Iris pigment epithelial cell (primary cell): ENCODE measurements at regions not wholly inside any gene's neighbourhood (a gene's known extent, or its start where the extent isn't known, plus 50 kb on each side); places are given as distances from the start of the nearest gene placed in this dataset.
A peak's percentile ranks its signal among the peaks of the same experiment; 100 is the strongest.

Source experiments
- DNase-seq: peaks from one replicate; pipeline ENCODE4 v3.0.0-alpha.2; 2011; ENCODE audit warnings: low read depth

- DNase-seq = no peak
These were observed 112.2 kb upstream of the PJA1 start for GRCh38 chrX:69277369-69277990.

GRCh38 chrX:69268611-69269010, 103.4 kb upstream of the PJA1 start:
- DNase-seq = no peak

- DNase-seq = no peak
These were observed 98.9 kb upstream of the PJA1 start for GRCh38 chrX:69264158-69264581.

- no peak for DNase-seq
These were observed 98.1 kb upstream of the PJA1 start for GRCh38 chrX:69263251-69263820.

- peak; percentile 32 for DNase-seq
These were observed 97.0 kb upstream of the PJA1 start for GRCh38 chrX:69262036-69262936.

GRCh38 chrX:69260169-69260568, 94.9 kb upstream of the PJA1 start:
- DNase-seq = no peak

- DNase-seq = no peak
These were observed 93.6 kb upstream of the PJA1 start for GRCh38 chrX:69258893-69259292.

- DNase-seq = no peak
These were observed 92.4 kb upstream of the PJA1 start for GRCh38 chrX:69257499-69258127.

- DNase-seq = no peak
These were observed 91.0 kb upstream of the PJA1 start for GRCh38 chrX:69256291-69256565.

- no peak for DNase-seq
These were observed 90.4 kb upstream of the PJA1 start for GRCh38 chrX:69255441-69256290.

- no peak for DNase-seq
These were observed 88.6 kb upstream of the PJA1 start for GRCh38 chrX:69253821-69254220.

GRCh38 chrX:69243276-69243675, 78.0 kb upstream of the PJA1 start:
- DNase-seq = no peak

GRCh38 chrX:69238887-69239231, 73.6 kb upstream of the PJA1 start:
- no peak for DNase-seq

- no peak for DNase-seq
These were observed 73.0 kb upstream of the PJA1 start for GRCh38 chrX:69238114-69238886.

GRCh38 chrX:69237236-69237635, 72.0 kb upstream of the PJA1 start:
- DNase-seq = no peak

- DNase-seq = no peak
These were observed 71.4 kb upstream of the PJA1 start for GRCh38 chrX:69236641-69237040.

GRCh38 chrX:69234624-69235023, 69.4 kb upstream of the PJA1 start:
- no peak for DNase-seq

GRCh38 chrX:69232945-69233344, 67.7 kb upstream of the PJA1 start:
- no peak for DNase-seq

- no peak for DNase-seq
These were observed 66.7 kb upstream of the PJA1 start for GRCh38 chrX:69231903-69232302.

GRCh38 chrX:69229436-69229835, 64.2 kb upstream of the PJA1 start:
- peak; percentile 56 for DNase-seq

GRCh38 chrX:69228732-69229131, 63.5 kb upstream of the PJA1 start:
- no peak for DNase-seq
